Right lobe of liver (tissue), 4 donors: ENCODE measurements at regions not wholly inside any gene's neighbourhood (a gene's known extent, or its start where the extent isn't known, plus 50 kb on each side); places are given as distances from the start of the nearest gene placed in this dataset.

ENCODE experiments used
- POLR2A ChIP-seq: fragments of 450-650 bp; IDR thresholded peaks from one replicate; pipeline ENCODE4 v1.6.1; 2017; ENCODE audit warnings: antibody characterized with exemption, mild to moderate bottlenecking
- TF ChIP-seq, protein P1 (sequence below), 4 donors: fragments of 200-600 bp in 3 of 4; fragments of 450-650 bp in 1 of 4; IDR thresholded peaks; one replicate each; pipeline versions ENCODE4 v1.5.1 to v1.8.0; 2016 to 2022; ENCODE audit warnings: antibody characterized with exemption in 4 of 4, mild to moderate bottlenecking in 2 of 4
- donor health status: DM: no; HTN: no; CAD: no.
- donor health status: DM: no; HTN: no; CAD: no.
- donor health status: DM: no; HTN: yes; CAD: no.

DNA sequence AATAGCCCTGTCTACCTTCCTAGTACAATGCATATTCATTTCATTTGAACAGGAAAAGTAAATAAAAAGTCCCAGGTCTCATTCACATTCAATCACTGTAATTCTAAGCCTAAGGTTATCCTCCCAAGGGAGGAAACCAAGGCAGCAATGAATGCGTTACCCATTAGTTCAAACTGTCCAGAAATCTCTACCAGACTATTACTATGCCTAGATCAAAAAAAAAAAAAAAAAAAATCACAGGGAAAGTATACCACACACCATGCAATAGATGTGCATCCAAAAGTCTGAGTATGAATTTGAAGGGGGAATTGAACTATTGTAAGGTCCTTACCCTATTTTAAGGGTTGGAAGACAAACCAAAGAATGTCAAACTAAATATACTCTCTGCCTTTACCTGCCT, 598.0 kb upstream of the API5 start:
- TF ChIP-seq, protein P1, sequence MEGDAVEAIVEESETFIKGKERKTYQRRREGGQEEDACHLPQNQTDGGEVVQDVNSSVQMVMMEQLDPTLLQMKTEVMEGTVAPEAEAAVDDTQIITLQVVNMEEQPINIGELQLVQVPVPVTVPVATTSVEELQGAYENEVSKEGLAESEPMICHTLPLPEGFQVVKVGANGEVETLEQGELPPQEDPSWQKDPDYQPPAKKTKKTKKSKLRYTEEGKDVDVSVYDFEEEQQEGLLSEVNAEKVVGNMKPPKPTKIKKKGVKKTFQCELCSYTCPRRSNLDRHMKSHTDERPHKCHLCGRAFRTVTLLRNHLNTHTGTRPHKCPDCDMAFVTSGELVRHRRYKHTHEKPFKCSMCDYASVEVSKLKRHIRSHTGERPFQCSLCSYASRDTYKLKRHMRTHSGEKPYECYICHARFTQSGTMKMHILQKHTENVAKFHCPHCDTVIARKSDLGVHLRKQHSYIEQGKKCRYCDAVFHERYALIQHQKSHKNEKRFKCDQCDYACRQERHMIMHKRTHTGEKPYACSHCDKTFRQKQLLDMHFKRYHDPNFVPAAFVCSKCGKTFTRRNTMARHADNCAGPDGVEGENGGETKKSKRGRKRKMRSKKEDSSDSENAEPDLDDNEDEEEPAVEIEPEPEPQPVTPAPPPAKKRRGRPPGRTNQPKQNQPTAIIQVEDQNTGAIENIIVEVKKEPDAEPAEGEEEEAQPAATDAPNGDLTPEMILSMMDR (IDR thresholded peaks at IDR 0.05), result no peak
- TF ChIP-seq POLR2A, result no peak
